Epithelial cell of proximal tubule (primary cell): ENCODE measurements at regions not wholly inside any gene's neighbourhood (a gene's known extent, or its start where the extent isn't known, plus 50 kb on each side); places are given as distances from the start of the nearest gene placed in this dataset.

Experiments used
- DNase-seq: peaks from one replicate; pipeline ENCODE4 v3.0.0-alpha.2; 2011; ENCODE audit warnings: low read depth
- H3K4me3 ChIP-seq: 2 replicates; pipeline ENCODE4 v1.5.1; 2011; ENCODE audit warnings: low read depth, mild to moderate bottlenecking, low read length
- TF ChIP-seq, protein P1 (sequence below): conservative IDR thresholded peaks from 2 replicates; pipeline ENCODE4 v1.5.1; 2012; ENCODE audit warnings: low read depth, mild to moderate bottlenecking, low read length

GRCh38 chr13:73922493-73923393, 211.5 kb downstream of the KLF12 start:
- no peak overlapping the region for H3K4me3 ChIP-seq
- TF ChIP-seq, protein P1, sequence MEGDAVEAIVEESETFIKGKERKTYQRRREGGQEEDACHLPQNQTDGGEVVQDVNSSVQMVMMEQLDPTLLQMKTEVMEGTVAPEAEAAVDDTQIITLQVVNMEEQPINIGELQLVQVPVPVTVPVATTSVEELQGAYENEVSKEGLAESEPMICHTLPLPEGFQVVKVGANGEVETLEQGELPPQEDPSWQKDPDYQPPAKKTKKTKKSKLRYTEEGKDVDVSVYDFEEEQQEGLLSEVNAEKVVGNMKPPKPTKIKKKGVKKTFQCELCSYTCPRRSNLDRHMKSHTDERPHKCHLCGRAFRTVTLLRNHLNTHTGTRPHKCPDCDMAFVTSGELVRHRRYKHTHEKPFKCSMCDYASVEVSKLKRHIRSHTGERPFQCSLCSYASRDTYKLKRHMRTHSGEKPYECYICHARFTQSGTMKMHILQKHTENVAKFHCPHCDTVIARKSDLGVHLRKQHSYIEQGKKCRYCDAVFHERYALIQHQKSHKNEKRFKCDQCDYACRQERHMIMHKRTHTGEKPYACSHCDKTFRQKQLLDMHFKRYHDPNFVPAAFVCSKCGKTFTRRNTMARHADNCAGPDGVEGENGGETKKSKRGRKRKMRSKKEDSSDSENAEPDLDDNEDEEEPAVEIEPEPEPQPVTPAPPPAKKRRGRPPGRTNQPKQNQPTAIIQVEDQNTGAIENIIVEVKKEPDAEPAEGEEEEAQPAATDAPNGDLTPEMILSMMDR, result no peak
- no peak for DNase-seq

GRCh38 chr13:73918691-73919090, 215.5 kb downstream of the KLF12 start:
- no peak overlapping the region for H3K4me3 ChIP-seq
- DNase-seq, result no peak
- TF ChIP-seq, protein P1, result no peak

GRCh38 chr13:73913751-73914518, 220.3 kb downstream of the KLF12 start:
- TF ChIP-seq, protein P1, result no peak
- DNase-seq, result no peak
- H3K4me3 ChIP-seq, result no peak overlapping the region

DNA sequence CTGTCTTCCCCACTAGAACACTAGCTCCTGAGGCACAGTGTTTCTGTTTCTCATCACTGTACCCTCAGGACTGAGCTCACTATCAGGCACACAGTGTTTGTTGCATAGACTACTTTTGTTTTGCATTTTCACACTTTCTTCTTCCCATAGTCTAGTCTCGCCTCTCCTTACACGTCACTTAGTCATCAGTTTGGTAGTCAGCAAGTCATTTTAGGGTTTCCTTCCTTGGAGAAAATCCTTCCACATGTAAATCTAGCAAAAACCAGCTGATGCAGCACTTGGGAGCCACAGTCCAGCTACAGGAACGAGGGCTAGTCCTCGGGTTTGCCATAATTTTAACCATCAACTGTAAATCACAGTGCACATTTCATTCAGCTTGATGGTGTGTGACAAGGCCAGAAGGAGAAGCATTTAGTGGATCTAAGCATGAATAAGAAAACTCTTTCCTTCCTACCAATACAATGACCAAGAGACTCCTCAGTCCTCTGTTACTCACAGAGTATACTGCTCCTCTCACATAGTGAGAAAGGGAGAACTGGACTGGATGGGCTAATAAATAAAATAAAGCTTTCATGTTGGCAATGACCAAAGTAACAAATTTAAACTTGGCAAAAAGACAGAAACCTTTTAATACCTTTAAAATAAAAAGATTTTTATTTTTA, 221.0 kb downstream of the KLF12 start:
- no peak for DNase-seq
- H3K4me3 ChIP-seq, result no peak overlapping the region
- TF ChIP-seq, protein P1, result no peak

DNA sequence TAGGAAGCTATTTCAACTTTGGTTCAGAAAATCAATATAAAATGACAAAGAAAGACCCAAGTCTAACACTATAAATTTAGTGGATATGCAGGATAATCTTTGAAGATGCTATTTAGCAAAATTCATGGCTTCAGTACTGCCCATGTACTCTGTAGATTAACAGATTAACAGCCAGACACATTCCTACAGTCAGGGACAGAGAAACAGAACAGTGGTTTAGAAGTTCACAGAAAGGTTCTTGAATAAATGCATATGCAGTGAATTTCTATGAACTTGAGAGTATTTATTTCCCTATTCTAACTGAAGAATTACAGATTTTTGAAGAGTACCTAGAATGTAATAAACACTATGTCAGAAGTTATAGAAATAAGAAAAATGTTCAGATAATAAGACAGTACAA, 222.8 kb downstream of the KLF12 start:
- TF ChIP-seq, protein P1, result no peak
- no peak for DNase-seq
- no peak overlapping the region for H3K4me3 ChIP-seq

DNA sequence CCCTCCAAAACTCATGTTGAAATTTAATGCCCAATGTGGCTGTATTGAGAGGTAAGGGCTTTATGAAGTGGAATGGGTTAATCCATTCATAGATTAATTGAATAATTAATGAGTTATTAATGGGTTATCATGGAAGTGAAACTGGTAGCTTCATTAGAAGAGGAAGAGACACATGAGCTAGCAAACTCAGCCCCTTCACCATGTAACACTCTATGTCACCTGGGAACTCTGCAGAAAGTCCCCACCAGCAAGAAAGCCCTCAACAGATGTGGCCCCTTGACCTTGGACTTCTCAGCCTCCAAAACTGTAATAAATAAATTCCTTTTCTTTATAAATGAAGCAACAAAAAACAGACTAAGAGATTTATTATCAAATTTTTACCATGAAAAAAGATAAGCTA, 223.5 kb downstream of the KLF12 start:
- TF ChIP-seq, protein P1, result no peak
- no peak for DNase-seq
- no peak overlapping the region for H3K4me3 ChIP-seq
